SK-N-SH (cell line): ENCODE measurements at regions not wholly inside any gene's neighbourhood (a gene's known extent, or its start where the extent isn't known, plus 50 kb on each side); places are given as distances from the start of the nearest gene placed in this dataset.

Experiments used
- CHD2 ChIP-seq: fragments of 150-350 bp; IDR thresholded peaks from 2 replicates; pipeline ENCODE4 v1.6.1; 2018; ENCODE audit warnings: low read length; ENCODE audit not compliant: partially characterized antibody
- CTCF ChIP-seq: fragments of 200-600 bp; sonication (generic); IDR thresholded peaks from 2 replicates; pipeline ENCODE4 v1.6.1; 2017; ENCODE audit warnings: antibody characterized with exemption, mild to moderate bottlenecking, moderate library complexity
- EZH2phosphoT487 ChIP-seq: fragments of 200-600 bp; sonication (generic); IDR thresholded peaks from 2 replicates; pipeline ENCODE4 v1.6.1; 2017; ENCODE audit warnings: low read depth, mixed run types, mild to moderate bottlenecking, antibody characterized with exemption, moderate library complexity, borderline replicate concordance
- GABPA ChIP-seq: IDR thresholded peaks from 2 replicates; pipeline ENCODE4 v1.4.0; 2012; ENCODE audit warnings: low read depth, mild to moderate bottlenecking
- JUND ChIP-seq: IDR thresholded peaks from 2 replicates; pipeline ENCODE4 v1.4.0; 2012
- MXI1 ChIP-seq: IDR thresholded peaks from 2 replicates; pipeline ENCODE4 v1.6.1; 2012; ENCODE audit warnings: mild to moderate bottlenecking, low read depth, low read length, improper control_type of control experiment
- RAD21 ChIP-seq: IDR thresholded peaks from 2 replicates; pipeline ENCODE4 v1.6.1; 2012; ENCODE audit warnings: mild to moderate bottlenecking, low read length
- REST ChIP-seq: IDR thresholded peaks from 2 replicates; pipeline ENCODE4 v1.6.1; 2012; ENCODE audit warnings: mild to moderate bottlenecking, low read depth, low read length, moderate library complexity
- RFX5 ChIP-seq: IDR thresholded peaks from 2 replicates; pipeline ENCODE4 v1.6.1; 2012; ENCODE audit warnings: mild to moderate bottlenecking, improper control_type of control experiment, low read length
- SIN3A ChIP-seq: IDR thresholded peaks from 2 replicates; pipeline ENCODE4 v1.6.1; 2012; ENCODE audit warnings: low read depth, mild to moderate bottlenecking, low read length, moderate library complexity, borderline replicate concordance
- SMC3 ChIP-seq: IDR thresholded peaks from 2 replicates; pipeline ENCODE4 v1.6.1; 2012; ENCODE audit warnings: low read depth, low read length, improper control_type of control experiment
- TCF12 ChIP-seq: IDR thresholded peaks from 2 replicates; pipeline ENCODE4 v1.4.0; 2012
- USF2 ChIP-seq: fragments of 150-350 bp; IDR thresholded peaks from 2 replicates; pipeline ENCODE4 v1.6.1; 2017; ENCODE audit warnings: antibody characterized with exemption, low read length, low read depth, borderline replicate concordance

- TF ChIP-seq CTCF: 0 out of 2 replicates have a peak, but pooled peaks have one; percentile 2
- TF ChIP-seq TCF12: no peak
- TF ChIP-seq USF2: no peak
- TF ChIP-seq EZH2phosphoT487: no peak
- no peak for TF ChIP-seq JUND
- no peak for TF ChIP-seq RFX5
- TF ChIP-seq SMC3: no peak
- no peak for TF ChIP-seq CHD2
- no peak for TF ChIP-seq SIN3A
- TF ChIP-seq RAD21: no peak
- TF ChIP-seq REST: no peak
- TF ChIP-seq GABPA: no peak
- no peak for TF ChIP-seq MXI1
Observed at GRCh38 chr18:55780586-55781071, 192.6 kb upstream of the TCF4 start.
